ENCODE measurements at regions not wholly inside any gene's neighbourhood (a gene's known extent, or its start where the extent isn't known, plus 50 kb on each side); places are given as distances from the start of the nearest gene placed in this dataset.

DNA sequence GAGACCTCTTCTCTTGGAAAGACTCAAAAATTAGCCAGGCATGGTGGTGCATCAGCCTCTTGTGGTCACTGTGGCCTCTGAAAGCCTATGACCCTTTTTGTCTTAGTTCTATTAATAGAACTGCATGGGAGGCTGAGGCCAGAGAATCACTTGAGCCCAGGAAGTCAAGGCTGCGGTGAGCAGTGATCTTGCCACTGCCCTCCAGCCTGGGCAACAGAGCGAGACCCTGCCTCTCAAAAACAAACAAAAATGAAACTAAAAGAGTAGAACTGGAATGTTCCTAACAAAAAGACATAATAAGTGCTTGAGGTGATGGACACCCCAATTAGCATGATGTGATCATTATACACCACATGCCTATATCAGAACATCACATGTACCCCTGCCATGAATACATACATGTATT lies 197.0 kb upstream of the EEA1 start (continued):
- TF ChIP-seq GTF2F1 (IDR thresholded peaks at IDR 0.05; ENCODE audit: borderline replicate concordance, low read depth, low read length) = no peak
- TF ChIP-seq, protein P1, sequence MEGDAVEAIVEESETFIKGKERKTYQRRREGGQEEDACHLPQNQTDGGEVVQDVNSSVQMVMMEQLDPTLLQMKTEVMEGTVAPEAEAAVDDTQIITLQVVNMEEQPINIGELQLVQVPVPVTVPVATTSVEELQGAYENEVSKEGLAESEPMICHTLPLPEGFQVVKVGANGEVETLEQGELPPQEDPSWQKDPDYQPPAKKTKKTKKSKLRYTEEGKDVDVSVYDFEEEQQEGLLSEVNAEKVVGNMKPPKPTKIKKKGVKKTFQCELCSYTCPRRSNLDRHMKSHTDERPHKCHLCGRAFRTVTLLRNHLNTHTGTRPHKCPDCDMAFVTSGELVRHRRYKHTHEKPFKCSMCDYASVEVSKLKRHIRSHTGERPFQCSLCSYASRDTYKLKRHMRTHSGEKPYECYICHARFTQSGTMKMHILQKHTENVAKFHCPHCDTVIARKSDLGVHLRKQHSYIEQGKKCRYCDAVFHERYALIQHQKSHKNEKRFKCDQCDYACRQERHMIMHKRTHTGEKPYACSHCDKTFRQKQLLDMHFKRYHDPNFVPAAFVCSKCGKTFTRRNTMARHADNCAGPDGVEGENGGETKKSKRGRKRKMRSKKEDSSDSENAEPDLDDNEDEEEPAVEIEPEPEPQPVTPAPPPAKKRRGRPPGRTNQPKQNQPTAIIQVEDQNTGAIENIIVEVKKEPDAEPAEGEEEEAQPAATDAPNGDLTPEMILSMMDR (IDR thresholded peaks at IDR 0.05; ENCODE audit: control extremely low read depth in 1 of 3, insufficient read depth in 1 of 3, low read depth in 1 of 3, low read length in 3 of 3) = no peak
- no peak for TF ChIP-seq TEAD4 (IDR thresholded peaks at IDR 0.05; ENCODE audit: low read depth, low read length)
- no peak for TF ChIP-seq SIRT6 (IDR thresholded peaks at IDR 0.05; ENCODE audit: low read length)

Measured in H1 (cell line).